GM19452 (cell line): ENCODE measurements at regions not wholly inside any gene's neighbourhood (a gene's known extent, or its start where the extent isn't known, plus 50 kb on each side); places are given as distances from the start of the nearest gene placed in this dataset.
A peak's percentile ranks its signal among the peaks of the same experiment; 100 is the strongest.
"Not testable (repeated sequence)": the region's sequence is repeated elsewhere in the genome, so short reads cannot be mapped to it uniquely, and the experiment has no call there.

Experiments used
- ATAC-seq: cut with Tn5 transposase; IDR thresholded peaks from one replicate; pipeline ENCODE4 v1.9.1; 2021; ENCODE audit not compliant: unreplicated experiment

- not testable (repeated sequence) for ATAC-seq
Observed at GRCh38 chr6:57984575-57984974, 667.1 kb downstream of the PRIM2 start.

GRCh38 chr6:57985734-57986133 lies 668.3 kb downstream of the PRIM2 start:
- ATAC-seq: not testable (repeated sequence)

DNA sequence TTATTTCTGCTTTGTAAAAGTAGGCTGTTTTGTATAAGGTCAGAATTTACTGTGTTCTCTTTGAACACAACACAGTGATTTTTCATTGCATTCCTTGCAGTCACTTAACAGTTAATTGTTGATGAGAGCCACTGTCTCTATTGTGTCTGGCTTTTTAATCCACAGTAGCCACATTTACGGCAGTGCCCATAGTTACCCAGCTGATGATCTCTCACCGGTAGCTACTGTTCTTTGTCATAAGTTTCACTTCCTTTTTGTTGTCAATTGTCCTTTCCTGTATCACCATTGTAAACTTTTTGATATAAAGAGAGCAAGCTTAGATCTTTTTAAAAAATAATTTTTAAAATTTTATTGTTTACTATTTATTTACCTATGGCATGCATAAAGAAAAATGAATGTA lies 669.2 kb downstream of the PRIM2 start:
- peak; percentile 99 for ATAC-seq

GRCh38 chr6:57989520-57990080 lies 672.2 kb downstream of the PRIM2 start:
- ATAC-seq: not testable (repeated sequence)

- not testable (repeated sequence) for ATAC-seq
Observed at GRCh38 chr6:57998858-57999619, 681.6 kb downstream of the PRIM2 start.

GRCh38 chr6:58000233-58000632 lies 682.8 kb downstream of the PRIM2 start:
- not testable (repeated sequence) for ATAC-seq

DNA sequence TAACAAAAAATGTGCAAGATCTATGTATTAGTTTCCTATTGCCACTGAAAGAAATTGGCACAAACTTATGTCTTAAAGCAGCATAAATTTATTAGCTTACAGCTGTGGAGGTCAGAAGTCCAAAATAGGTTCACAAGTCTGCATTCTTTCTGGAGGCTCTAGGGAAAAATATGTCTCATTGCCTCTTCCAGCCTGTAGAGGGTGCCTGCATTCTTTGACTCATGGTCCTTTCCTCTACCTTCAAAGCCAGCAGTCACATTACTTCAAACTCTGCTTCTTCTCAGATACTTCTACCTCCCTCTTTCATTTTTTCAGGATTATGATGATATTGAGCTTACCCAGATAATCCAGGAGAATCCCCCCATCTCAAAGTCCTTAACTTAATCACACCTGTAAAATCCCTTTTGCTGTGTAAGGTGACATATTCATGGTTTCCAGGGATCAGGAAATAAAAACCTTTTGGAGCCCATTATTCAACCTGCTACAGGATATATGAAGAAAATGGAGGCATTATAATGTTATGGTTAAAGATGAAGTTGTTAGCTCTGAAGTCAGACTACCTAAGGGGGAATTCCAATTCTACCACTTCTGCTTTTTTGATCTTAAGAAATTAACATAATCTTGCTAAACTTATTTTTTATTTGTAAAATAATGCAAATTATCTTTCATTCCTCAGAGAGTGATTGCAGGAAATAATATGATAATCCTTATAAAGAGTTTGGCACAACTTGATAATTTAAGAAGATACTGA lies 686.2 kb downstream of the PRIM2 start:
- ATAC-seq: not testable (repeated sequence)

GRCh38 chr6:58007334-58008000 lies 690.0 kb downstream of the PRIM2 start:
- ATAC-seq: not testable (repeated sequence)

GRCh38 chr6:58008001-58008335 lies 690.5 kb downstream of the PRIM2 start:
- not testable (repeated sequence) for ATAC-seq

DNA sequence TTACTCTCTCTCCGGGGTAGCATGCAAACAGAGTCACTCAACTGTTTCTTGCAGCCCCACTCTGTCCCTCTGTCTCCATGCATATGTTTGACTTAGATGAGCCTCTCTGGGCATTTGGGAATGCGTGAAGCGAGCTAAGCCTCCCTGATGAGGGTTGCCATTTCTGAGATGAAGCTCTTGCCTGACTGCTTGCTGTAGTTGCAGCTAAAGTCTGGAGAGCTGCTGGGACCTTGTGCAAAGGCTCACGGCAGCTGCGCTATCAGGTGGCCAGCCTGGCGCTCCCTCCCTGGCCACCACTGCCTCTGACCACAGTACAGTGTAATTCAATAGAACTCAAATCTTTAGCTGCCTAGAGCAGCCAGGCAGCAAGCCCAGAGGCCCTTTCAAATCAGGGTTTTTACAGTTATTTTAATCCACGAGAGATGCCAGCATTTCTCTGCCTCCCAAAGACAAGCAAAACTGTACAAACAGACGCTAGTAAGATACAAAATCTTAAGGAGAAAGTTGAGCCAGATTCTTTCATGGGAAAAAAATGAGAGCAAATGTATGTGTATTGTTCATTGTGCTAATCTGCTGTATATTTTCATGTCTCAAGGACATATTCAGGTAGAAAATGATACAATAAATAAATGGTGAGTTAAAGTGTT lies 694.6 kb downstream of the PRIM2 start:
- not testable (repeated sequence) for ATAC-seq

- ATAC-seq: not testable (repeated sequence)
Observed at GRCh38 chr6:58016614-58017013, 699.2 kb downstream of the PRIM2 start.

GRCh38 chr6:58028188-58028587 lies 710.8 kb downstream of the PRIM2 start:
- not testable (repeated sequence) for ATAC-seq

- not testable (repeated sequence) for ATAC-seq
Observed at GRCh38 chr6:58038213-58038612, 720.8 kb downstream of the PRIM2 start.

- not testable (repeated sequence) for ATAC-seq
Observed at GRCh38 chr6:58046584-58046983, 729.2 kb downstream of the PRIM2 start.

DNA sequence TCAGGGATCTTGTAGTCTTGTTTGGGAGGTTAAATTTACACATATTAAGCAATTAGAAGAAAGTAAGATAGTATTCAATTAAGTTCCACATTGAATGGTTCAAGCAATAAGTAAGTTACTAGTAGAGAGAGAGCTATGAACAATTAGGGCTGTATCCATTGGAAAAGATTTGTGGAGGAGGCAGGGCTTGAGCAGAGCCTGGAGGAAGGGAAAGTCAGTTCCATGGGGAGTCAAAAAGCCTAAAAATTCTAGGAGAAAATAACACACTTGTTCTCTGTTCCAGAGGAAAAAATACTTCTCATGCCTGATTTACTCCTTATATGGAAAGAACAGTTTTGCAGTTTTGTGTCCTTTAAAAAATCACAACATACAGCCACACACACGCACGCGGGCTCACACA lies 730.0 kb downstream of the PRIM2 start:
- ATAC-seq: not testable (repeated sequence)

GRCh38 chr6:58047865-58048264 lies 730.4 kb downstream of the PRIM2 start:
- ATAC-seq: not testable (repeated sequence)

DNA sequence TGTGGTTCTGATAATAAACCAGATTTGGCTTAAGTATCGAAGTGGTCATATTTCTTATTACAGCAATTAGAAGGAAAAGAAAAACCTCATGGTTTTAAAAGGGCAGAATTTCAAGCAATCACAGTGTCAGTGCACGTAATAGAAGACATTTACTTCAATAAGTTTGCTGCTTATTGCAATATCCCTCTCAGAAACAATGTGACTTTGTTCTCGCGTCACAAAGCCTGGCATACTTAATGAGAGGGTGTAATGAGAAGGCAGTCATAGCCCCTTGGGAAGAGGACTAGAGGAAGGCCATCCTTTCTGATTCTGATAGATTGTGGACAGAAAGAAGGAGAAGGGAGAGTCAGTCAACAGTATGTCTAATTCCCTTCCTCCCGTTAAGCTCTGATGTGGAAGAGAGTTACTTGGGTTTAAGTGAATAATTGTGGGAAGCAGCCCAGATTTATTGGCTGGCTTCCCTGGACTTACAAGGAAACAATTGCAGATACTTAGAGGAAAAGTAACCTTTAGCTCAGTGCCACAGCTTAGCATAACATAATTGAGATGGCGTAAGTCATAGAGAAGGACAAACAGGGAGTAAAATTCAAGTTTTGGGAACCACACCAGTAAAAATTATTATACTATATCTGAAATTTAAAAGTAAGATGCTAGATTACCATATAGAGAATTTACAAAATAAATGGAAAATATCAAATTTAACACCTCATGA lies 738.2 kb downstream of the PRIM2 start:
- not testable (repeated sequence) for ATAC-seq

- ATAC-seq: not testable (repeated sequence)
Observed at GRCh38 chr6:58059701-58060100, 742.3 kb downstream of the PRIM2 start.

DNA sequence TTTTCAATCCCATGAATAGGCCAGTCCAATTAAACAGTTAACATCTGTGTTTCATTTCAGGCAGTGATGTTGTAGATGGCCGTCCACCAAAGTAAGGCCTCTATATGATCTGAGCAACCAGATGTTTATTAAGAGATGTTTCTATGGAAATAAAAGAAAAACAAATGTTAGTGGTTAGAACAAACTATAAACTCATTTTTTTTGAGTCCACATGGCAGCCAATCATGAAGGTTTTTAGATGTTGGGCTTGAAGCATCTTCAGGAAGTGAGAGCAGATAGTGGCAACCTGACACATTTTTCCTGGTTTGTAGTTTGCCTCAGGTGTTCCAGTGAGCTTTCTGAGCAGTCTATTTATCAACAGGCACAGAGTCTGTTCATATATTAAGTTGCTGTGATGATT lies 746.1 kb downstream of the PRIM2 start:
- not testable (repeated sequence) for ATAC-seq

- not testable (repeated sequence) for ATAC-seq
Observed at GRCh38 chr6:58067867-58068548, 750.6 kb downstream of the PRIM2 start.
